ENCODE measurements at regions not wholly inside any gene's neighbourhood (a gene's known extent, or its start where the extent isn't known, plus 50 kb on each side); places are given as distances from the start of the nearest gene placed in this dataset.

GRCh38 chr16:47852991-47853390 lies 302.8 kb downstream of the ABCC12 start:
- Histone ChIP-seq H3K4me2 (ENCODE audit: low read depth, low read length, poor library complexity, severe bottlenecking) (no peak overlapping the region), H4K20me1 (ENCODE audit: insufficient read depth, low read length, poor library complexity, severe bottlenecking) (no peaks in the 10 kb centered on the region), H3K9me2 (replicated peaks; ENCODE audit: low read depth, low read length) (no peaks in the 10 kb centered on the region), H3K36me3 (ENCODE audit: insufficient read depth, low read length) (no peaks in the 10 kb centered on the region), H3K4me3 (ENCODE audit: low read length, poor library complexity, severe bottlenecking) (no peak overlapping the region), H3K9ac (ENCODE audit: low read depth, low read length, poor library complexity, severe bottlenecking) (no peak overlapping the region), H3F3A (ENCODE audit: low read depth) (no peaks in the 10 kb centered on the region), H3K9me3 (ENCODE audit: insufficient read depth, low read depth, low read length) (no peaks in the 10 kb centered on the region), H3K27me3 (ENCODE audit: insufficient read depth, low read length, poor library complexity, severe bottlenecking) (no peaks in the 10 kb centered on the region), H3K79me2 (ENCODE audit: insufficient read depth, low read length) (no peaks in the 10 kb centered on the region), H3K4me1 (ENCODE audit: insufficient read depth, low read length, poor library complexity, severe bottlenecking) (no peaks in the 10 kb centered on the region), H2AFZ (ENCODE audit: low read length) (no peak overlapping the region)
- no peak for TF ChIP-seq CTCF (conservative IDR thresholded peaks at IDR 0.05; ENCODE audit: low read length)
- no peak for TF ChIP-seq EZH2phosphoT487 (IDR thresholded peaks at IDR 0.05; ENCODE audit: borderline replicate concordance)

- Histone ChIP-seq H3K9me3 (ENCODE audit: insufficient read depth, low read depth, low read length) (no peaks in the 10 kb centered on the region), H2AFZ (ENCODE audit: low read length) (no peak overlapping the region), H3K4me3 (ENCODE audit: low read length, poor library complexity, severe bottlenecking) (no peak overlapping the region), H3K27me3 (ENCODE audit: insufficient read depth, low read length, poor library complexity, severe bottlenecking) (no peaks in the 10 kb centered on the region), H3K4me1 (ENCODE audit: insufficient read depth, low read length, poor library complexity, severe bottlenecking) (no peaks in the 10 kb centered on the region), H3K36me3 (ENCODE audit: insufficient read depth, low read length) (no peaks in the 10 kb centered on the region), H4K20me1 (ENCODE audit: insufficient read depth, low read length, poor library complexity, severe bottlenecking) (no peaks in the 10 kb centered on the region), H3K79me2 (ENCODE audit: insufficient read depth, low read length) (no peaks in the 10 kb centered on the region), H3K9ac (ENCODE audit: low read depth, low read length, poor library complexity, severe bottlenecking) (no peak overlapping the region), H3F3A (ENCODE audit: low read depth) (no peaks in the 10 kb centered on the region), H3K4me2 (ENCODE audit: low read depth, low read length, poor library complexity, severe bottlenecking) (no peak overlapping the region), H3K9me2 (replicated peaks; ENCODE audit: low read depth, low read length) (no peaks in the 10 kb centered on the region)
- TF ChIP-seq CTCF (conservative IDR thresholded peaks at IDR 0.05; ENCODE audit: low read length) (no peak), EZH2phosphoT487 (IDR thresholded peaks at IDR 0.05; ENCODE audit: borderline replicate concordance) (no peak)
Measured at GRCh38 chr16:47851146-47851545, 304.6 kb downstream of the ABCC12 start.

- Histone ChIP-seq H3K4me3 (ENCODE audit: low read length, poor library complexity, severe bottlenecking) (no peak overlapping the region), H3K4me2 (ENCODE audit: low read depth, low read length, poor library complexity, severe bottlenecking) (no peak overlapping the region), H3K36me3 (ENCODE audit: insufficient read depth, low read length) (no peaks in the 10 kb centered on the region), H4K20me1 (ENCODE audit: insufficient read depth, low read length, poor library complexity, severe bottlenecking) (no peaks in the 10 kb centered on the region), H3K27me3 (ENCODE audit: insufficient read depth, low read length, poor library complexity, severe bottlenecking) (no peaks in the 10 kb centered on the region), H3K9me2 (replicated peaks; ENCODE audit: low read depth, low read length) (no peaks in the 10 kb centered on the region), H3K9me3 (ENCODE audit: insufficient read depth, low read depth, low read length) (no peaks in the 10 kb centered on the region), H2AFZ (ENCODE audit: low read length) (no peak overlapping the region), H3K4me1 (ENCODE audit: insufficient read depth, low read length, poor library complexity, severe bottlenecking) (no peaks in the 10 kb centered on the region), H3F3A (ENCODE audit: low read depth) (no peaks in the 10 kb centered on the region), H3K9ac (ENCODE audit: low read depth, low read length, poor library complexity, severe bottlenecking) (no peak overlapping the region), H3K79me2 (ENCODE audit: insufficient read depth, low read length) (no peaks in the 10 kb centered on the region)
- TF ChIP-seq CTCF (conservative IDR thresholded peaks at IDR 0.05; ENCODE audit: low read length): no peak
- no peak for TF ChIP-seq EZH2phosphoT487 (IDR thresholded peaks at IDR 0.05; ENCODE audit: borderline replicate concordance)
Measured at GRCh38 chr16:47849736-47850135, 306.1 kb downstream of the ABCC12 start.

Data from Loucy (cell line).